GM18868 (cell line): ENCODE measurements at regions not wholly inside any gene's neighbourhood (a gene's known extent, or its start where the extent isn't known, plus 50 kb on each side); places are given as distances from the start of the nearest gene placed in this dataset.
"Not testable (repeated sequence)": the region's sequence is repeated elsewhere in the genome, so short reads cannot be mapped to it uniquely, and the experiment has no call there.

ENCODE experiments used
- ATAC-seq: cut with Tn5 transposase; IDR thresholded peaks from one replicate; pipeline ENCODE4 v1.9.1; 2021; ENCODE audit warnings: mild to moderate bottlenecking, moderate library complexity; ENCODE audit not compliant: unreplicated experiment

- no peak for ATAC-seq
Observed at GRCh38 chr13:85141401-85141800, 657.8 kb downstream of the SLITRK6 start.

DNA sequence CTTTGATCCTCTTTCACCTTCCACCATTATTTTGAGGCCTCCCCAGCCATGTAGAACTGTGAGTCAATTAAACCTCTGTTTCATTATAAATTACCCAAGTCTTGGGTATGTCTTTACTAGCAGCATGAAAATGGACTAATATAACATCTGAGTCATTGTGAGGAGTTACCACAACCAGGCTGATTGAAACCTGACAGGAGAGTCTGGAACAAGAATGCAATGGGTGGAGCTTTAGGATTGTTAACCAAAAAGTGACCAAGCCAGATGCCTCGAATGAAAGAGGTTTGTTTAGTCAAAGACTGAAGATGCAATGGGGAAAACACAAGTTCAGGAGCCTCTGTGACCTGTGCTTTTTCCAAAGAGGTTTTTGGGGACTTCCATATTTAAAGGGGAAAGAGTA lies 659.0 kb downstream of the SLITRK6 start:
- ATAC-seq, result no peak

DNA sequence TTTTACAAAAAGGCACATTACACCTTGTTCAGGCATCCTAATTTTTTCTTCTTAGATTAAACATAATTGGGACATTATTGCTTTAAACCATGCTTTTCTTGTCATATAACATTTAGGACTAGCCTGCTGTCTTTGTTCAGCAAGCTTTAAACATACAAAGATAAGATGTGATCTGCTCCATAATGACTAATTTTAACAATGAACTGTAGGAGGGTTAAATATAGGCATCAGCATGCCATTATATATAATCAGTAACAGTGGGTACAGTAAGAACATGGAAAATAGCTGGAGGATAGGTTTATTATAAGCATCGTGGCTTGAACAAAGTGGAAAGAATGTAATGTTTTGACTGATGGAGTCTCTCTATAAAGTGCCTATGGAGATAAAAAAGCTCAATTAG lies 661.7 kb downstream of the SLITRK6 start:
- no peak for ATAC-seq

GRCh38 chr13:85132986-85133385 lies 666.2 kb downstream of the SLITRK6 start:
- ATAC-seq, result no peak

DNA sequence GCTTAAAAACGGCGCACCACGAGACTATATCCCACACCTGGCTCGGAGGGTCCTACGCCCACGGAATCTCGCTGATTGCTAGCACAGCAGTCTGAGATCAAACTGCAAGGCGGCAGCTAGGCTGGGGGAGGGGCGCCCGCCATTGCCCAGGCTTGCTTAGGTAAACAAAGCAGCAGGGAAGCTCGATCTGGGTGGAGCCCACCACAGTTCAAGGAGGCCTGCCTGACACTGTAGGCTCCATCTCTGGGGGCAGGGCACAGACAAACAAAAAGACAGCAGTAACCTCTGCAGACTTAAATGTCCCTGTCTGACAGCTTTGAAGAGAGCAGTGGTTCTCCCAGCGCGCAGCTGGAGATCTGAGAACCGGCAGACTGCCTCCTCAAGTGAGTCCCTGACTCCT lies 675.7 kb downstream of the SLITRK6 start:
- ATAC-seq, result not testable (repeated sequence)

- peak; percentile 45 for ATAC-seq
Observed at GRCh38 chr13:85108356-85108755, 690.9 kb downstream of the SLITRK6 start.

DNA sequence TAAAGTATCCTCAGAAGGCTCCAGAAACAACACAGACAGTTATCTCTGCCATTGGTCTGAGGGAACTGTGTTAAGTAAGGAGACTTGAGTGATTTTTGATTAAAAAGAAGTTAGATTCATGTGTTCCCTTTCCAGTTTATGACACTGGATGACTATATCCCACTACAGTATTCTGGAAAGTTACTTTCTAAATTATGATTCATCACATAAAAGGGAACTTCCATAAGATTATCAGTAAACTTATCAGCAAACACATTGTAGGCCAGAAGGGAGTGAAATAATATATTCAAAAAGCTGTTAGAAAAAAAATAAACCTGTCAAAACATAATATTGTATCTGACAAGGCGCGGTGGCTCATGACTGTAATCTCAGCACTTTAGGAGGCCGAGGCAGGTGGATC lies 700.0 kb downstream of the SLITRK6 start:
- no peak for ATAC-seq

GRCh38 chr13:85095418-85096272 lies 703.6 kb downstream of the SLITRK6 start:
- no peak for ATAC-seq

- no peak for ATAC-seq
Observed at GRCh38 chr13:85093808-85094207, 705.4 kb downstream of the SLITRK6 start.

DNA sequence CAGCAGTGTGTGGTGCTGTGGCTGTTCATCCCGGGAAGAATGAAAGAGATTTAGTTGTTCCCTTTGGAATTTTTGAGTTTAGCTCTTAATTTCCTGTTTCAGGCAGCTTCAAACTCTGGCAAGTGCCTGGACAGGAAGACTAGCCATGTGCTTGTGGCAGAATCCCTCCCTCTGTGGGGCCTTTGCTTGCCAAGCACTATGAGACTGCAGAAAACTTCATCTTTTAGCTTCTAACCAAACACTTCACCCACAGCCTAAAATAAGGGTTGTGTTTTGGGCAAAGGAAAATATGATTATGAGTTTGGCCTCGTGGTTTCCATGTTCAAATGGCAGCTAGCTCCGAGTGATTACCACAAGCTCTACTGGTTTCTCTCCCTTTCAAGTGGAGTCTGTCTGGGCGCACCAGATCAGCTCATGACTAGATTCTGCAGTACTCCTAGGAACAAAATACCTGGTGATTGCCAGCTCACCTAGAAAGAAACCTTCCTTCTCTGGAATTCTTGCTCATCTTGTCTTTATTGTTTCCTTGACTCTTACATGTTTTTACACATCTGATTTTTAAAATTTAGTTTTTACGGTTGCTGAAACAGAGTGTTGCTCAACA lies 707.5 kb downstream of the SLITRK6 start:
- ATAC-seq, result no peak

- ATAC-seq, result no peak
Observed at GRCh38 chr13:85089186-85089585, 710.0 kb downstream of the SLITRK6 start.

- ATAC-seq, result no peak
Observed at GRCh38 chr13:85080691-85081090, 718.5 kb downstream of the SLITRK6 start.

DNA sequence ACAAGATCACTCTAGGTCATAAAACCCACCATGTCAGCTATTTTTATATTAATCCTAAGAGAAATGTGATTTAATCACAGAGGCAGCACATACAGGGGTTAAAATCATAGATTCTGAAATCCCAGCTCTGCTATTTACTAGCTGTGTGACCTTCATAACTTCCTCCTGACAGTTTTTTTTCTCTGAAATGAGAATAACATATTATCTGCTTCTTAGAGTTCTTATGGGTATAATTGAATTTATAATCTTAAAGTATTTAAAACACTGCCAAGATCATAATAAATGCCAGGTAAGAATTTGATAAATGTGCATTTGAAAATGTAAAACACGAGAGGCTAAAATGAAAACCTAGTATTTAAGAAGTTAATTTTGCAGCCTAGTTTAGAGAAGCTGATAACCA lies 722.9 kb downstream of the SLITRK6 start:
- no peak for ATAC-seq

DNA sequence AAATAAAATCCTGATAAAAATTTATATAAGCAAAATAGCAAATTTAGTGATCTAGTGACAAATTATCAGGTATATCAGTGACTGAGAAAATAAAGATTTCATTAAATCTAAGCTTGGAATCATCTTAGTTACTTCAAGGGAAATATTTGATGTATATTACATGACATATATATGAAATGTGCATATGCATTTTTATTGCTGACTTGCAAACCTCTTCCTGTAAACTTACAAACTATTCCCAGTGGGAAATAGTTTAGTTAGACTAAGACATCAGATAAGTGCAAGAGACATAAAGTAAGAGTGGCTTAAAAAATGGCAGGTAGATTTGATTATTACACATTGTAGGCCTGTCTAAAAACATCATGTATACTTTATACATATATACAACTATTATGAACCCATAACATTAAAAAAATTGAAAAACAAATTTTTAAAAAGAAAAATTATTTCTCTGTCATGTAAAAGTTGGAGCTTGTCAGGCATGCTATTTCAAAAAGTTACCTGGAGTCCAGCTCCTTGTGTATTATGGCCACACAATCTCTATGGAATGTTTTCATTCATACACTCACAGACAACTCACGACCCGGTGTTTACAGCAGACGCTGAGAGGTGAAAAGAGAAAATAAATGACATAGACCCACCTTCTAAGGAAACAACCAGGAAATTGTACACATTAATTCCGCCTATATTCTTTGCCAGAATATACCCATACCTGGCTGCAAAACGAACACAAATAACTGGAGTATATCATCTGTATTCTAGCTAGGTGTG lies 724.5 kb downstream of the SLITRK6 start:
- ATAC-seq, result no peak

GRCh38 chr13:85068231-85068630 lies 731.0 kb downstream of the SLITRK6 start:
- no peak for ATAC-seq

GRCh38 chr13:85040215-85040614 lies 759.0 kb downstream of the SLITRK6 start:
- no peak for ATAC-seq

DNA sequence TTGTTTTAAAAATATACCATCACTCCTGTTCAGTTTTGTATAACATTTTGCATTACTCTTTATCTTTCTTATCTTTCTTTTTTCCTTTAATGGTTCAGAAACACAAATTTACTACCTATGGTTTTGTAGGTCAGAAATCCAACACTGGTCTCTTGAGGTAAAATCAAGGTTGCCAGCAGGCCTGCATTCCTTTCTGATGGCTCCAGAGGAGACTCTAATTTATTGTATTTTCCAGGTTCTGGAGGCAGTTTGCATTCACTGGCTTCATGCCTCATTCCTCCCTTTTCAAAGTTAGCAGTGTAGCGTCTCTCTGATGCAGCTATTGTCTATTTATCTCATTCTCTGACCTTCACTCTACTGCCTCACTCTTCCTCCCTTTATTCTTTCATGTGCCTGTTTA lies 767.4 kb downstream of the SLITRK6 start:
- ATAC-seq, result no peak

DNA sequence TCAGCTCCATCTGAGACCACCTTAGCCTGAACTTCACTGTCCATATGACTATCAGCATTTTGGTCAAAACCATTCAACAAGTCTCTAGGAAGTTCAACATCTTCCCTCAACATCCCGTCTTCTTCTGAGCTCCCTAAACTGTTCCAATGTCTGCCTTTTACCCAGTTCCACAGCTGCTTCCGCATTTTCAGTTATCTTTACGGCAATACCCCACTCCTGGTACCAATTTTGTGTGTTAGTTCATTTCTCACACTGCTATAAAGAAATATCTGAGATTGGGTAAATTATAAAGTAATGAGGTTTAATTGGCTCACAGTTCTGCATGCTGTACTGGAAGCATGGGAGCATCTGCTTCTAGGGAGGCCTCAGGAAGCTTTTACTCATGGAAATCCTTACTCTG lies 771.2 kb downstream of the SLITRK6 start:
- no peak for ATAC-seq

DNA sequence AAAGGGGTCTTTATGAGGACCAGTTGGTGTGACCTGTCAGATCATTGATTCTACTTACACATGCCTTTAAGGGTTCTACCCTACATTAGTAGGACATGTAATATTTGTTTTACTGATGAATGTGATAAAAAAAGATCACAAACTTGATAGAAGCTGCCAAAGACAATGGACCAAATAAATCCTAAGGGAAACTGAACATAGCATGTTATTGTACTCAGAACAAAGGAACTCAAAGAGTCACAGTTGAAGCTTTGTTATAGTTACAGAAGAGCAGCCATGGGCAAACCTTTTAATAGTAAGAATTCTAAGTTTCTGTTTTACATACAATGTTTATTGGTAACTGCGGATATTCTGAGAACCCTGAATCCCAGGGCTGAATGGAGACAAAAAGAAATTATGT lies 780.1 kb downstream of the SLITRK6 start:
- ATAC-seq, result no peak

GRCh38 chr13:85013006-85013405 lies 786.2 kb downstream of the SLITRK6 start:
- ATAC-seq, result no peak

GRCh38 chr13:85009447-85009846 lies 789.8 kb downstream of the SLITRK6 start:
- ATAC-seq, result no peak

GRCh38 chr13:84999252-84999651 lies 800.0 kb downstream of the SLITRK6 start:
- ATAC-seq, result no peak
